BLaER1 treated with 17β-estradiol and CSF1 and Interleukin-3, amounts not matched to agents 10 nM and 100 nM (cell line): ENCODE measurements at regions not wholly inside any gene's neighbourhood (a gene's known extent, or its start where the extent isn't known, plus 50 kb on each side); places are given as distances from the start of the nearest gene placed in this dataset.

ENCODE experiments used
- H3K27ac ChIP-seq, 11 experiments: shearing (Covaris generic); formaldehyde crosslinking; 2 replicates each; pipeline ENCODE4 v1.8.1; 2022
- H3K27me3 ChIP-seq, 11 experiments: shearing (Covaris generic); formaldehyde crosslinking; 2 replicates each; pipeline ENCODE4 v1.8.1; 2022
- H3K36me3 ChIP-seq, 11 experiments: shearing (Covaris generic); formaldehyde crosslinking; 2 replicates each; pipeline ENCODE4 v1.8.1; 2022
- H3K4me1 ChIP-seq, 10 experiments: shearing (Covaris generic); formaldehyde crosslinking; 2 replicates each; pipeline ENCODE4 v1.8.1; 2022
- H3K4me2 ChIP-seq, 11 experiments: shearing (Covaris generic); formaldehyde crosslinking; 2 replicates each; pipeline ENCODE4 v1.8.1; 2022
- H3K4me3 ChIP-seq, 10 experiments: shearing (Covaris generic); formaldehyde crosslinking; 2 replicates each; pipeline ENCODE4 v1.8.1; 2022
- H3K9ac ChIP-seq, 11 experiments: shearing (Covaris generic); formaldehyde crosslinking; 2 replicates each; pipeline ENCODE4 v1.8.1; 2022
- H3K9me3 ChIP-seq, 11 experiments: shearing (Covaris generic); formaldehyde crosslinking; replicated peaks in 1 of 11; 2 replicates each; pipeline ENCODE4 v1.8.1; 2022
- H4K20me1 ChIP-seq, 11 experiments: shearing (Covaris generic); formaldehyde crosslinking; 2 replicates each; pipeline ENCODE4 v1.8.1; 2022
- Cebpa-rat ChIP-seq, 11 experiments: shearing (Covaris generic); IDR thresholded peaks; 2 replicates each; pipeline ENCODE4 v1.8.1; 2022

DNA sequence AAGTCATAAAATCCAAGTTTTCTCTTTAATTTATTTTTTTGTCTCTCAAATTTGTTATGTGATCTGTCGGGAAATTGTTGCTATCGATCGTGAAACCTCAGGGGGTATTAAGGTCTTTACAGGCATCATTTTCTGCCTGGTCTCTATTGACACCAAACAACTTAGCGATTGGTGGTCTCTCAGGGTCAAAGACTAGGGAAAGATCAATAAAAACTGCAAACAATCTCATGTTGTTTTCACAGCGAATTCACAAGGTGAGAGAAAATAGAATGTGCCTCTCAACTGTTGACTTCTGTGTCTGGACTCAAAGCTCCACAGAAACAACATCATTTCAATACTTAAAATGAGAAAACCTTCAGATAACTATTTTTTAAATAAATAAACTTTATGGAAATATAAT lies 645.4 kb upstream of the MIR17HG start:
- no peak overlapping the region for H3K27ac ChIP-seq
- H3K36me3 ChIP-seq, result no peaks in the 10 kb centered on the region
- no peak for TF ChIP-seq Cebpa-rat (IDR thresholded peaks at IDR 0.05)

DNA sequence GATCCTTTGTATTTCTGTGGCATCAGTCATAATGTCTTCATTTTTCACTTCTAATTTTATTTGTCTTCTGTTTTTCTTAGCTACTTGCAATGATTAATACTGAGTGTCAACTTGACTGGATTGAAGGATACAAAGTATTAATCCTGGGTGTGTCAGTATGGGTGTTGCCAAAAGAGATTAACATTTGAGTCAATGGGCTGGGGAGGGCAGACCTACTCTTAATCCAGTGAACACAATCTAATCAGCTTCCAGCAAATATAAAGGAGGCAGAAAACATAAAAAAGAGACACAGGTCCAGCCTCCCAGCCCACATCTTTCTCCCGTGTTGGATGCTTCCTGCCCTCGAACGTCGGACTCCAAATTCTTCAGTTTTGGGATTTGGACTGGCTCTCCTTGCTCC lies 640.9 kb upstream of the MIR17HG start:
- Histone ChIP-seq H3K4me3 (no peak overlapping the region), H3K4me1 (no peaks in the 10 kb centered on the region), H3K4me2 (no peak overlapping the region), H3K9ac (no peak overlapping the region), H3K36me3 (no peaks in the 10 kb centered on the region), H4K20me1 (no peaks in the 10 kb centered on the region), H3K9me3 (peaks cover 0 to 18% (median 0%) of the 10 kb centered on the region in 11 experiments; a peak in 4 of 22 replicates), H3K27me3 (no peaks in the 10 kb centered on the region), H3K27ac (no peak overlapping the region)
- no peak for TF ChIP-seq Cebpa-rat (IDR thresholded peaks at IDR 0.05)

More for the DNA sequence above, 645.4 kb upstream of the MIR17HG start:
- H3K4me3 ChIP-seq, result no peak overlapping the region
- no peaks in the 10 kb centered on the region for H3K27me3 ChIP-seq
- H4K20me1 ChIP-seq, result no peaks in the 10 kb centered on the region
- H3K9ac ChIP-seq, result no peak overlapping the region
- no peak overlapping the region for H3K4me2 ChIP-seq
- H3K4me1 ChIP-seq, result no peaks in the 10 kb centered on the region
- peaks cover 0 to 18% (median 0%) of the 10 kb centered on the region in 11 experiments; a peak in 4 of 22 replicates for H3K9me3 ChIP-seq

DNA sequence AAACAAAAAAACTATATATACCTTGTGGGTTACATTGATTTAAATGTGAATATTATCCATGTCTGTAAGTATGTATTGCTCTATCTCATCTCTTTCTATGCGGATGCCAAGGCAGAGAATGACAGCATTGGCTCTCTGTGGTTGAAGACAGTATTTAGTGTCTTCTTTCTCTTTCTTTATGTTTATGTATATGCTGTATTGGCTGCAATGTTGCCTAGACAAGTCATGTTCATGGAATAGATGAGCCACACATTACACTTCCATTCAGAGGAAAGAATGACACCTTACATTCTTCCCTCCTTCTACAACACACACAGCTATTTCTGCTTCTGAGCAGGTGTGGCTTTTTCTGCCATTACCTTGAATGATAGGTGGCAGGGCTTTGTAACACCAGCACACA lies 639.4 kb upstream of the MIR17HG start:
- H3K4me1 ChIP-seq, result peaks cover 0 to 1% (median 0%) of the 10 kb centered on the region in 10 experiments; a peak in 1 of 20 replicates
- no peaks in the 10 kb centered on the region for H3K36me3 ChIP-seq
- H4K20me1 ChIP-seq, result no peaks in the 10 kb centered on the region
- peaks cover 0 to 18% (median 0%) of the 10 kb centered on the region in 11 experiments; a peak in 4 of 22 replicates for H3K9me3 ChIP-seq
- no peak overlapping the region for H3K9ac ChIP-seq
- no peak overlapping the region for H3K4me2 ChIP-seq
- H3K27me3 ChIP-seq, result no peaks in the 10 kb centered on the region
- no peak overlapping the region for H3K27ac ChIP-seq
- TF ChIP-seq Cebpa-rat (IDR thresholded peaks at IDR 0.05), result no peak
- no peak overlapping the region for H3K4me3 ChIP-seq

DNA sequence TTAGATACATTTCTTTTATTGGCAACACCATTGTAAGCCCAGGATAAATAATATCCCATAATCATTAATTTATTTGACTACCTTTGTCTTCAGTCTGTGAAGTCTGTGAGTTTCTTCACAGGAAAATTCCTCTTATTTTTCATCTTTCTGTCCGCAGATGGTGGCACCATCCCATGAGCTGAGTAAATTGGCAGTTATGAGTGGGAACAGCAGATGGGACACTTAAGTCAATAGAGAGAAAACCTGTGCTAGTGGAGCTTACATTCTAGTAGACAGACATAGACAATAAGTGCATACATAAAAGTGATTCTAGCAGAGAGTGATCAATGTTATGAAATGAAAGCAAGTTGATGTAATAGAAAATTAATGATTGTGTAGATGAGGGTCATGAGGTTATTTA lies 638.2 kb upstream of the MIR17HG start:
- Histone ChIP-seq H3K4me1 (peaks cover 0 to 10% (median 0%) of the 10 kb centered on the region in 10 experiments; a peak in 3 of 20 replicates), H3K36me3 (no peaks in the 10 kb centered on the region), H3K27me3 (no peaks in the 10 kb centered on the region), H3K9me3 (peaks cover 0 to 8% (median 0%) of the 10 kb centered on the region in 11 experiments; a peak in 3 of 22 replicates), H3K27ac (no peak overlapping the region), H3K4me3 (no peak overlapping the region), H3K4me2 (no peak overlapping the region), H4K20me1 (no peaks in the 10 kb centered on the region), H3K9ac (no peak overlapping the region)
- no peak for TF ChIP-seq Cebpa-rat (IDR thresholded peaks at IDR 0.05)

DNA sequence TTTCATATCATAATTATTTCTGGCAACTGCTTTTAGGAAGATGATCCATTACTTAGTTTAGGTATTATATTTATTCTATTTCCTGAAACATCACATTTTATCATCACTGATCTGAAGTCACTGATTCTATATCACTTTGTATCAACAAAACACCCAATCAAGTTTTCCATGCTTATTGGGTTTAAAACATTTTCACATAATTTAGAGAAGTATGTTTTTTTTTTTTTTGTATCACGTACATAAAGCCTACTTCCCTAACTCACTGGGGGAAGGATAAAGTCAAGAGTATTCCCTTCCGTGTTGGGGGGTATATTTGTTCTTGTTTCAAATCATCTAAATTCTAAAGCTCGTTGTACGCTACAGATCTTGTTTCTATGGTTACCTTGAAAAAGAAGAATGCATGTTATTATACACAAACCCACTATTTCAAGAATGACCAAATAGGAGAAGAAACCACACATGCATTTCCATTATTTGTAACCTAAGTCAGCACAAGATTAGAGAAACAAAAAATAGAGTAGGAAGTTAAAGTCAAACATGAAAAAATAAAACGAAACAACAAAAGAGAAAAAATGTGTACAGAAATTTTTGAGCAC lies 637.2 kb upstream of the MIR17HG start:
- H4K20me1 ChIP-seq, result no peaks in the 10 kb centered on the region
- H3K4me1 ChIP-seq, result peaks cover 0 to 10% (median 0%) of the 10 kb centered on the region in 10 experiments; a peak in 3 of 20 replicates
- H3K9me3 ChIP-seq, result peaks cover 0 to 2% (median 0%) of the 10 kb centered on the region in 11 experiments; a peak in 1 of 22 replicates
- H3K4me2 ChIP-seq, result no peak overlapping the region
- no peak overlapping the region for H3K27ac ChIP-seq
- no peak overlapping the region for H3K4me3 ChIP-seq
- no peak for TF ChIP-seq Cebpa-rat (IDR thresholded peaks at IDR 0.05)
- H3K36me3 ChIP-seq, result no peaks in the 10 kb centered on the region
- H3K9ac ChIP-seq, result no peak overlapping the region
- no peaks in the 10 kb centered on the region for H3K27me3 ChIP-seq

DNA sequence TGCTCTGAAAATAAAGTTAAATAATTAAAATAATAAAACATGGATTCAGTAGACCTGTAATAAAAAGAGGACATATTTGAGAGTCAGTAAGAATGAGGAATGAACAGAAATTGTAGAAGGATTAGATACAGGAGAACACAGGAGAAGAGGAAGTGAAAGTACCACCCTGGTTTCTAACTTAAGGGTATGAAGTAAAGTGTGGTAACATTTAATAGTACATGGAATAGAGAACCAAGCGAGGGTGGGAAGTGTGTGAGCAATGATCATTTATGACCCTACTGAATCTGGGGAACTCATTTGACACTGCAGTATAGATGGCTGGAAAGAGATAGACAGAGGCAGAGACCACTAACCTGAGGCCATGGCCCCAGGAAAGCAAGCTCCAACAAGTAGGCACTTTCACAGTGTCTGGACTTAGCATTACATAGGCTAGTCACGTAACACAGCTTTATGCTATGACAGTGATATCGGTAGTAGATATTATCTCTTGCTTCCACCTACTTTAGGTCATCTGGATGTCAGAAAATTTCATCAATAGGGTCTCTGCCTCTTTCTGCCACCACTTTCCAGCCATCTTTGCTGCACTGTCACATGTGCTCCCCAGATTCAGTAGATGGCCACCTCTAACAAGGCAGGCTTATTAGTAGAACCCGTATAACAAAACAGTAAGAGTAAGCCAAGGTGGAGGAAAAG lies 633.9 kb upstream of the MIR17HG start:
- H3K36me3 ChIP-seq, result no peaks in the 10 kb centered on the region
- no peak overlapping the region for H3K9ac ChIP-seq
- no peaks in the 10 kb centered on the region for H3K27me3 ChIP-seq
- H3K4me2 ChIP-seq, result peak overlapping the region in 3 of 11 experiments; percentile 6 to 30 (median 28); a peak in 5 of 22 replicates
- no peaks in the 10 kb centered on the region for H4K20me1 ChIP-seq
- TF ChIP-seq Cebpa-rat (IDR thresholded peaks at IDR 0.05), result no peak
- H3K4me1 ChIP-seq, result peaks cover 0 to 14% (median 0%) of the 10 kb centered on the region in 10 experiments; a peak in 5 of 20 replicates
- no peak overlapping the region for H3K4me3 ChIP-seq
- no peak overlapping the region for H3K27ac ChIP-seq
- H3K9me3 ChIP-seq, result no peaks in the 10 kb centered on the region

DNA sequence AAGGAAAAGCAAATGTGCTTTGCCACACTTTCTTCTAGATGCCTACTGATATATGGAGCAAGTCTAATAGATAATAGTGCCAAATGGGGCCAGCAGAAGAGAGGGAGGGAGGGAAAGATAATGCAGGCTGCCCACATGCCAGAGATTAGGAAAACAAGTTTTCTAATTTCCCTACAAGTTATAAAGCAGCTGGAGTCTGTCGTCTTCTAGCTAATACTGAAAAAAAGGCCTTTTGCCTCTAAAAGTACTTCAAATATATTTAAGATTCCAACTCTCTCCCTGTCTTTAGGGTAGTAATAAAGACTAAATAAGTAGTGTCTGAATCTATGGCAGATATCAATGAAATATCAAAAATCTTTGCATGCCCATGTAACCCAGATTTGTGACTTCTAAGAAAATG lies 632.0 kb upstream of the MIR17HG start:
- no peak overlapping the region for H3K9ac ChIP-seq
- no peaks in the 10 kb centered on the region for H4K20me1 ChIP-seq
- H3K4me2 ChIP-seq, result no peak overlapping the region
- no peak overlapping the region for H3K27ac ChIP-seq
- H3K9me3 ChIP-seq, result no peaks in the 10 kb centered on the region
- H3K4me1 ChIP-seq, result peaks cover 0 to 14% (median 0%) of the 10 kb centered on the region in 10 experiments; a peak in 5 of 20 replicates
- H3K27me3 ChIP-seq, result no peaks in the 10 kb centered on the region
- no peak for TF ChIP-seq Cebpa-rat (IDR thresholded peaks at IDR 0.05)
- H3K36me3 ChIP-seq, result no peaks in the 10 kb centered on the region
- H3K4me3 ChIP-seq, result no peak overlapping the region

DNA sequence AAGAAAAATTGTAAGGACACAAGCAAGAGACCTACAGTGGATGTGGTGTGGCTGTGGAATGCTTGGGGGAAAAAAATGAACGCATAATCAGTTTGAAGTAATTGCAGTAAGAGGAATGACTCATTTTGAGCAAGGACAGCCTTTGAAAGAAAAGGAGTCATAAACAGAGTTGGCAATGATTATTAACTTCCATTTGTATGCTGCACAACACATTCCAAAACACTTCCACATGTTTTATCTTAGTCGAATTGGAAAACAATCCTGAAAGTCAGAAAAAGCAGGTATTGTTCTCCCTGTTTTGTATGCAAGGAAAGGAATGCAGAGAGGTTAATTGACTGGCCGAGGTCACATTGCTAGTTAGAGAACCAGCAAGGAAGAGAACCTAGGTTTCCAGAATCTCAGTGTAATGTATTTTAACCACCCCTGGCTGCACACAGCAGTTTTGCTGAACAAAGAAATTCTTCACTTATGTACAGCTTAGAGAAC lies 630.0 kb upstream of the MIR17HG start:
- Histone ChIP-seq H3K27ac (no peak overlapping the region), H3K4me2 (peak overlapping the region in 2 of 11 experiments; percentile 4 to 36; a peak in 2 of 22 replicates)
- TF ChIP-seq Cebpa-rat (IDR thresholded peaks at IDR 0.05), result no peak

DNA sequence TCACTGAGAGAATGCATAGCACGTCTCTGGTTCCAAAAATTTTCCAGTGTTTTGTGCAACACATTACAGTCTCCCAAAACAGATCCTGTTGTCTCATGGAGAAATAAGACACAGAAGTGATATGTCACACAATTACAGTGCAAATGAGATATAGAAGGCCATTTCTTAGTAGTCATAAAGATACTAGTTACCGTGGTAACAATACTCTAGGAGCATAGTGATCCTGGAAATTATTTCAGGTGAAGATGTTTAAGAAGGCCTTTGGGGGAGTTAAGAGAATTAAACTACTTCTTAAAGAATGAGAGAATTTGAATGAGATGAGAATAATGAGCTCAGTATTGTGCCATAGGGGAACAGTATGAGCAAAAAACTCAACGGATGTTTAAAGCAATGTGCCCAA lies 628.0 kb upstream of the MIR17HG start:
- H3K4me1 ChIP-seq, result peaks cover 0 to 8% (median 0%) of the 10 kb centered on the region in 10 experiments; a peak in 3 of 20 replicates
- no peaks in the 10 kb centered on the region for H4K20me1 ChIP-seq
- H3K9me3 ChIP-seq, result peaks cover 0 to 10% (median 0%) of the 10 kb centered on the region in 11 experiments; a peak in 4 of 22 replicates
- no peak for TF ChIP-seq Cebpa-rat (IDR thresholded peaks at IDR 0.05)
- H3K4me2 ChIP-seq, result no peak overlapping the region
- no peak overlapping the region for H3K27ac ChIP-seq
- H3K4me3 ChIP-seq, result no peak overlapping the region
- no peak overlapping the region for H3K9ac ChIP-seq
- no peaks in the 10 kb centered on the region for H3K36me3 ChIP-seq
- no peaks in the 10 kb centered on the region for H3K27me3 ChIP-seq

More for the DNA sequence above, 630.0 kb upstream of the MIR17HG start:
- no peak overlapping the region for H3K4me3 ChIP-seq
- H3K4me1 ChIP-seq, result peaks cover 0 to 14% (median 0%) of the 10 kb centered on the region in 10 experiments; a peak in 5 of 20 replicates
- H3K9ac ChIP-seq, result no peak overlapping the region
- no peaks in the 10 kb centered on the region for H3K27me3 ChIP-seq
- peaks cover 0 to 10% (median 0%) of the 10 kb centered on the region in 11 experiments; a peak in 4 of 22 replicates for H3K9me3 ChIP-seq
- H4K20me1 ChIP-seq, result no peaks in the 10 kb centered on the region
- H3K36me3 ChIP-seq, result no peaks in the 10 kb centered on the region
